SK-N-SH treated with all-trans-retinoic acid at 6 μM for 48 hours (cell line): ENCODE measurements at regions not wholly inside any gene's neighbourhood (a gene's known extent, or its start where the extent isn't known, plus 50 kb on each side); places are given as distances from the start of the nearest gene placed in this dataset.

Experiments
- GLIS3 ChIP-seq: fragments of 250-450 bp; sonication (Bioruptor Pico); IDR thresholded peaks from 2 replicates; pipeline ENCODE4 v1.5.0; 2020; ENCODE audit warnings: mild to moderate bottlenecking, moderate library complexity
- OSR1 ChIP-seq: fragments of 250-450 bp; sonication (Bioruptor Pico); IDR thresholded peaks from 2 replicates; pipeline ENCODE4 v1.8.0; 2022; ENCODE audit warnings: moderate library complexity, mild to moderate bottlenecking, inconsistent platforms
- ZFP3 ChIP-seq: fragments of 250-450 bp; sonication (Bioruptor Pico); IDR thresholded peaks from 2 replicates; pipeline ENCODE4 v1.5.0; 2020; ENCODE audit warnings: mild to moderate bottlenecking, moderate library complexity
- ZFP30 ChIP-seq: fragments of 450-650 bp; formaldehyde crosslinking; IDR thresholded peaks from 2 replicates; pipeline ENCODE4 v1.5.0; 2022; ENCODE audit warnings: mild to moderate bottlenecking, moderate library complexity
- ZNF70 ChIP-seq: fragments of 450-650 bp; formaldehyde crosslinking; IDR thresholded peaks from 2 replicates; pipeline ENCODE4 v1.5.0; 2020; ENCODE audit warnings: mild to moderate bottlenecking, moderate library complexity

DNA sequence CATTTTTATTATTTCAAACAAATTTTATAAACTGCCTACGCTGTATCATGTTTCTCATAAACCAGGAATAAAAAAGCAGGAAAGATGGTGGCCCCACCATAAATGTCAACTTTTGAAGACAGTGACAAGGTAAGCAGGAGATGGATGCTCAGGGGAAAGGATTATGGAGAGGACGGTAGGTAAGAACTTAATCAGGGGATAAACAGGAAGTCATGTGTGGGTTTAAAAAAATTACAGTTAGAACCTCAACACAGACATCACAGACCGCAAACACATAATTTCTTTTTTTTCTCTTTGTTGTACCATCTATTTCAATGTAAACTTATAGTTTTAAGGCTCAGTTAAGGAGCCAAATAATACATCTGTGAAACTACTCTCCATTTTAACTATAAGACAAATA lies 575.2 kb upstream of the SLC8A1 start:
- TF ChIP-seq ZNF70 (no peak), ZFP3 (no peak), ZFP30 (CRISPR knock-in tag) (no peak), OSR1 (CRISPR knock-in tag) (no peak), GLIS3 (no peak)
